SK-N-SH (cell line): ENCODE measurements at regions not wholly inside any gene's neighbourhood (a gene's known extent, or its start where the extent isn't known, plus 50 kb on each side); places are given as distances from the start of the nearest gene placed in this dataset.

Source experiments
- JUND ChIP-seq: IDR thresholded peaks from 2 replicates; pipeline ENCODE4 v1.4.0; 2012
- MEF2A ChIP-seq: IDR thresholded peaks from 2 replicates; pipeline ENCODE4 v1.4.0; 2012; ENCODE audit warnings: low read depth, borderline replicate concordance
- NRF1 ChIP-seq: IDR thresholded peaks from 2 replicates; pipeline ENCODE4 v1.6.1; 2012; ENCODE audit warnings: low read depth, mild to moderate bottlenecking, low read length
- USF2 ChIP-seq: fragments of 150-350 bp; IDR thresholded peaks from 2 replicates; pipeline ENCODE4 v1.6.1; 2017; ENCODE audit warnings: antibody characterized with exemption, low read length, low read depth, borderline replicate concordance
- TF ChIP-seq, protein P1 (sequence below): fragments of 200-600 bp; sonication (generic); IDR thresholded peaks from 2 replicates; pipeline ENCODE4 v1.6.1; 2017; ENCODE audit warnings: antibody characterized with exemption, mild to moderate bottlenecking, moderate library complexity
- TF ChIP-seq, protein P2 (sequence below): IDR thresholded peaks from 2 replicates; pipeline ENCODE4 v1.4.0; 2012; ENCODE audit warnings: low read depth, borderline replicate concordance

DNA sequence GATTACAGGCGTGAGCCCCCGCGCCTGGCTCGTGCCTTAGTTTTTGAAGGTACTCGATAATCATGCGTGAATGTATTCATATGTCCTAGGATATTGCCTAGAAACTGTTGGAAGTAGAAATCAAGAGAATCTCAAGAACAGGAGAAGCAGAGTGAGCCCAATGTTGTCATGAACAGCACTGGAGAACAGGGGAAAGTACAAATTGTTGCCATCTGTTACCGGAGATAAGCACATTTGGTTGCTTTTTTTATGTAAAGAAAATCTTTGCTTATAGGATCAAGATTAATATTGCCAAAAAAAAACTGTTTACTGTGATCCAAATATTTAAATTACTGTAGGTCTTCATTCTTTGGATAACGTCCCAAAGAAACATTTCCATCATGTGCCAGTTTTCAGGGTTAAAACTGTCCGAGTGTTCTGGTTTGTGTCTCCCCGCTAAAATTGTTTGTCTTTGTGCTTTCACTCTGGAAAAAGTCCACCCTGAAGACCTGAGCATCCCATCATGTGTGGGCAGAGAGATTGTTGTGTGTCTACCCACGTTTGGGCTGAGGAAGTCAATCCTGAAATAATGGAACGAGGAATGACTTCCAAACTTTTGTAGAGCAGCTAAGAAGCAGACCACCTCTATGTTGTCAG is 95.7 kb upstream of the CELF2 start:
- no peak for TF ChIP-seq JUND
- TF ChIP-seq MEF2A = no peak
- no peak for TF ChIP-seq NRF1
- TF ChIP-seq, protein P1, sequence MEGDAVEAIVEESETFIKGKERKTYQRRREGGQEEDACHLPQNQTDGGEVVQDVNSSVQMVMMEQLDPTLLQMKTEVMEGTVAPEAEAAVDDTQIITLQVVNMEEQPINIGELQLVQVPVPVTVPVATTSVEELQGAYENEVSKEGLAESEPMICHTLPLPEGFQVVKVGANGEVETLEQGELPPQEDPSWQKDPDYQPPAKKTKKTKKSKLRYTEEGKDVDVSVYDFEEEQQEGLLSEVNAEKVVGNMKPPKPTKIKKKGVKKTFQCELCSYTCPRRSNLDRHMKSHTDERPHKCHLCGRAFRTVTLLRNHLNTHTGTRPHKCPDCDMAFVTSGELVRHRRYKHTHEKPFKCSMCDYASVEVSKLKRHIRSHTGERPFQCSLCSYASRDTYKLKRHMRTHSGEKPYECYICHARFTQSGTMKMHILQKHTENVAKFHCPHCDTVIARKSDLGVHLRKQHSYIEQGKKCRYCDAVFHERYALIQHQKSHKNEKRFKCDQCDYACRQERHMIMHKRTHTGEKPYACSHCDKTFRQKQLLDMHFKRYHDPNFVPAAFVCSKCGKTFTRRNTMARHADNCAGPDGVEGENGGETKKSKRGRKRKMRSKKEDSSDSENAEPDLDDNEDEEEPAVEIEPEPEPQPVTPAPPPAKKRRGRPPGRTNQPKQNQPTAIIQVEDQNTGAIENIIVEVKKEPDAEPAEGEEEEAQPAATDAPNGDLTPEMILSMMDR = no peak
- TF ChIP-seq, protein P2, sequence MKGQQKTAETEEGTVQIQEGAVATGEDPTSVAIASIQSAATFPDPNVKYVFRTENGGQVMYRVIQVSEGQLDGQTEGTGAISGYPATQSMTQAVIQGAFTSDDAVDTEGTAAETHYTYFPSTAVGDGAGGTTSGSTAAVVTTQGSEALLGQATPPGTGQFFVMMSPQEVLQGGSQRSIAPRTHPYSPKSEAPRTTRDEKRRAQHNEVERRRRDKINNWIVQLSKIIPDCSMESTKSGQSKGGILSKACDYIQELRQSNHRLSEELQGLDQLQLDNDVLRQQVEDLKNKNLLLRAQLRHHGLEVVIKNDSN = no peak
- no peak for TF ChIP-seq USF2
